Keratinocyte (primary cell): ENCODE measurements at regions not wholly inside any gene's neighbourhood (a gene's known extent, or its start where the extent isn't known, plus 50 kb on each side); places are given as distances from the start of the nearest gene placed in this dataset.

Experiments used
- DNase-seq: peaks from one replicate; pipeline ENCODE4 v3.0.0-alpha.2; 2011; ENCODE audit warnings: low read depth, missing footprints, low spot score
- FAIRE-seq: peaks from 2 replicates; lab custom pipeline; 2011; peaks lifted over from hg19 to GRCh38; lab: Jason Lieb, UNC
- H2AFZ ChIP-seq: 2 replicates; pipeline ENCODE4 v1.6.0; 2012; ENCODE audit warnings: low read length, control low read depth, inconsistent platforms; ENCODE audit not compliant: control insufficient read depth
- H3K27ac ChIP-seq: 2 replicates; pipeline ENCODE4 v1.5.1; 2011; ENCODE audit warnings: low read length; ENCODE audit not compliant: control insufficient read depth, insufficient read depth
- H3K27me3 ChIP-seq: 3 replicates; pipeline ENCODE4 v1.6.0; 2011; ENCODE audit warnings: low read length; ENCODE audit not compliant: control insufficient read depth, insufficient read depth; ENCODE audit errors: extremely low read depth
- H3K36me3 ChIP-seq, 2 experiments: 2 replicates in 1 of 2; 3 replicates in 1 of 2; pipeline ENCODE4 v1.5.1; 2011; ENCODE audit warnings: low read length in 2 of 2, mild to moderate bottlenecking in 1 of 2; ENCODE audit not compliant: control insufficient read depth in 2 of 2, insufficient read depth in 2 of 2; ENCODE audit errors: extremely low read depth in 1 of 2
- H3K4me1 ChIP-seq: 3 replicates; pipeline ENCODE4 v1.5.1; 2011; ENCODE audit warnings: low read length; ENCODE audit not compliant: control insufficient read depth, insufficient read depth; ENCODE audit errors: extremely low read depth
- H3K4me2 ChIP-seq: 3 replicates; pipeline ENCODE4 v1.6.0; 2011; ENCODE audit warnings: low read depth, low read length; ENCODE audit not compliant: control insufficient read depth, insufficient read depth; ENCODE audit errors: extremely low read depth
- H3K4me3 ChIP-seq, 3 experiments: fragments of 200-600 bp in 1 of 3; sonication (generic) in 1 of 3; 2 replicates in 2 of 3; 3 replicates in 1 of 3; pipeline ENCODE4 v1.5.1; 2011 to 2016; ENCODE audit warnings: low read length in 3 of 3, mild to moderate bottlenecking in 3 of 3, control low read depth in 2 of 3, inconsistent platforms in 1 of 3, low read depth in 1 of 3, mixed read lengths in 1 of 3, mixed run types in 1 of 3, moderate library complexity in 1 of 3; ENCODE audit not compliant: control insufficient read depth in 2 of 3, insufficient read depth in 2 of 3; ENCODE audit errors: extremely low read depth in 1 of 3
- H3K79me2 ChIP-seq: 2 replicates; pipeline ENCODE4 v1.6.0; 2012; ENCODE audit warnings: low read length; ENCODE audit not compliant: control insufficient read depth, insufficient read depth
- H3K9ac ChIP-seq: 3 replicates; pipeline ENCODE4 v1.6.0; 2011; ENCODE audit warnings: low read length; ENCODE audit not compliant: control insufficient read depth, insufficient read depth; ENCODE audit errors: extremely low read depth
- H3K9me1 ChIP-seq: 3 replicates; pipeline ENCODE4 v1.6.0; 2011; ENCODE audit warnings: low read length; ENCODE audit not compliant: control insufficient read depth, insufficient read depth; ENCODE audit errors: extremely low read depth
- H3K9me3 ChIP-seq: 2 replicates; pipeline ENCODE4 v1.5.1; 2012; ENCODE audit warnings: low read depth, low read length; ENCODE audit not compliant: control insufficient read depth
- H4K20me1 ChIP-seq: 3 replicates; pipeline ENCODE4 v1.6.0; 2011; ENCODE audit warnings: low read length; ENCODE audit not compliant: control insufficient read depth, insufficient read depth; ENCODE audit errors: extremely low read depth
- CTCF ChIP-seq, 3 experiments: IDR thresholded peaks in 1 of 3; conservative IDR thresholded peaks in 1 of 3; optimal IDR thresholded peaks in 1 of 3; 2 replicates in 2 of 3; 3 replicates in 1 of 3; pipeline versions ENCODE3 to v1.5.1; 2011; ENCODE audit warnings: low read length in 3 of 3, mild to moderate bottlenecking in 3 of 3, moderate library complexity in 2 of 3, control low read depth in 1 of 3, inconsistent platforms in 1 of 3; ENCODE audit not compliant: insufficient read depth in 2 of 3; ENCODE audit errors: extremely low read depth in 1 of 3
- EZH2 ChIP-seq: IDR thresholded peaks from one replicate; pipeline ENCODE4 v1.6.1; 2012; ENCODE audit warnings: inconsistent platforms, mild to moderate bottlenecking, low read length, moderate library complexity
- dilution Hi-C: fragments of 300-500 bp; cut with MboI; formaldehyde crosslinking; loops from one replicate; pipeline ENCODE4 v1.7.0; 2020; ENCODE audit warnings: low sequenced_read_pairs; ENCODE audit not compliant: extremely low pct_ligation_motif_present

- dilution Hi-C loops: no loop called here
These were observed 513.0 kb upstream of the SEL1L start for GRCh38 chr14:82046512-82047226.

GRCh38 chr14:82047777-82048470, 514.3 kb upstream of the SEL1L start:
- TF ChIP-seq CTCF (optimal IDR thresholded peaks at IDR 0.05 in 1 of 3, IDR thresholded peaks at IDR 0.05 in 1 of 3, conservative IDR thresholded peaks at IDR 0.05 in 1 of 3; ENCODE audit: extremely low read depth in 1 of 3, insufficient read depth in 2 of 3, low read length in 3 of 3): no peak
- TF ChIP-seq EZH2: no peak
- dilution Hi-C loops: no loop called here
- FAIRE-seq: no peak

More at GRCh38 chr14:82046512-82047226, 513.0 kb upstream of the SEL1L start:
- H4K20me1 ChIP-seq: no peaks in the 10 kb centered on the region
- DNase-seq (no peak), FAIRE-seq (no peak)
- no peaks in the 10 kb centered on the region for H3K27me3 ChIP-seq
- H3K36me3 ChIP-seq: no peaks in the 10 kb centered on the region
- no peaks in the 10 kb centered on the region for H3K9me3 ChIP-seq
- H3K4me2 ChIP-seq: no peak overlapping the region
- TF ChIP-seq EZH2: no peak
- TF ChIP-seq CTCF (optimal IDR thresholded peaks at IDR 0.05 in 1 of 3, IDR thresholded peaks at IDR 0.05 in 1 of 3, conservative IDR thresholded peaks at IDR 0.05 in 1 of 3; ENCODE audit: extremely low read depth in 1 of 3, insufficient read depth in 2 of 3, low read length in 3 of 3): no peak
- H3K4me3 ChIP-seq: no peak overlapping the region
- H3K79me2 ChIP-seq: no peaks in the 10 kb centered on the region
- H3K27ac ChIP-seq: no peak overlapping the region
- no peaks in the 10 kb centered on the region for H3K9me1 ChIP-seq
- no peak overlapping the region for H2AFZ ChIP-seq
- H3K4me1 ChIP-seq: no peaks in the 10 kb centered on the region
- H3K9ac ChIP-seq: no peak overlapping the region

More at GRCh38 chr14:82047777-82048470, 514.3 kb upstream of the SEL1L start:
- Histone ChIP-seq H3K4me1 (no peaks in the 10 kb centered on the region), H3K4me2 (no peak overlapping the region), H2AFZ (no peak overlapping the region), H3K9ac (no peak overlapping the region), H3K9me3 (no peaks in the 10 kb centered on the region), H3K27me3 (no peaks in the 10 kb centered on the region), H3K4me3 (no peak overlapping the region), H3K36me3 (no peaks in the 10 kb centered on the region), H3K27ac (no peak overlapping the region), H3K9me1 (no peaks in the 10 kb centered on the region), H3K79me2 (no peaks in the 10 kb centered on the region), H4K20me1 (no peaks in the 10 kb centered on the region)
- DNase-seq: no peak
